K562 (cell line): ENCODE measurements at regions not wholly inside any gene's neighbourhood (a gene's known extent, or its start where the extent isn't known, plus 50 kb on each side); places are given as distances from the start of the nearest gene placed in this dataset.

Experiments used
- BHLHE40 ChIP-seq: IDR thresholded peaks from 2 replicates; pipeline ENCODE4 v1.6.1; 2011; ENCODE audit warnings: low read length, improper control_type of control experiment
- CBFA2T2 ChIP-seq: fragments of 450-650 bp; conservative IDR thresholded peaks from 2 replicates; pipeline ENCODE4 v1.6.1; 2017; ENCODE audit warnings: mild to moderate bottlenecking
- COPS2 ChIP-seq: fragments of 450-650 bp; conservative IDR thresholded peaks from 2 replicates; pipeline ENCODE4 v1.6.1; 2016; ENCODE audit warnings: mild to moderate bottlenecking, moderate library complexity
- MGA ChIP-seq: fragments of 450-650 bp; IDR thresholded peaks from 2 replicates; pipeline ENCODE4 v1.6.1; 2016; ENCODE audit warnings: mild to moderate bottlenecking, moderate library complexity
- PRMT5 ChIP-seq: sonication (generic); formaldehyde crosslinking; IDR thresholded peaks from 2 replicates; pipeline ENCODE4 v1.5.0; 2020; ENCODE audit warnings: missing genetic modification reagents
- TCFL5 ChIP-seq: fragments of 250-450 bp; sonication (Bioruptor Pico); conservative IDR thresholded peaks from 2 replicates; pipeline ENCODE4 v1.6.1; 2021; ENCODE audit warnings: mild to moderate bottlenecking, moderate library complexity, matching md5 sums
- TRIM28 ChIP-seq: fragments of 450-650 bp; IDR thresholded peaks from 2 replicates; pipeline ENCODE4 v1.6.1; 2017
- ZFPM2 ChIP-seq: fragments of 250-450 bp; sonication (Bioruptor Pico); IDR thresholded peaks from 2 replicates; pipeline ENCODE4 v1.5.1; 2022; ENCODE audit warnings: mild to moderate bottlenecking
- ZNF133 ChIP-seq: fragments of 250-450 bp; sonication (Bioruptor Pico); IDR thresholded peaks from 2 replicates; pipeline ENCODE4 v1.4.0; 2020; ENCODE audit warnings: mild to moderate bottlenecking
- ZNF354B ChIP-seq: fragments of 250-450 bp; sonication (Bioruptor Pico); IDR thresholded peaks from 2 replicates; pipeline ENCODE4 v1.4.0; 2020
- ZNF696 ChIP-seq: fragments of 250-450 bp; sonication (Bioruptor Pico); conservative IDR thresholded peaks from 2 replicates; pipeline ENCODE4 v1.4.0; 2020; ENCODE audit warnings: mild to moderate bottlenecking, moderate library complexity

- TF ChIP-seq MGA, result no peak
- no peak for TF ChIP-seq ZNF354B
- no peak for TF ChIP-seq ZNF696 (CRISPR knock-in tag)
- no peak for TF ChIP-seq COPS2
- TF ChIP-seq ZFPM2 (CRISPR knock-in tag), result no peak
- TF ChIP-seq PRMT5 (CRISPR knock-in tag), result no peak
- TF ChIP-seq BHLHE40, result no peak
- no peak for TF ChIP-seq CBFA2T2
- TF ChIP-seq TRIM28, result no peak
- no peak for TF ChIP-seq TCFL5
- no peak for TF ChIP-seq ZNF133 (CRISPR knock-in tag)
- TF ChIP-seq, all 486 proteins: peak for 0
These were observed 1085.1 kb downstream of the SORCS3 start (continued) for GRCh38 chr10:105726149-105726548.
